NCI-H1105 (cell line): ENCODE measurements at regions not wholly inside any gene's neighbourhood (a gene's known extent, or its start where the extent isn't known, plus 50 kb on each side); places are given as distances from the start of the nearest gene placed in this dataset.
"Not testable (repeated sequence)": the region's sequence is repeated elsewhere in the genome, so short reads cannot be mapped to it uniquely, and the experiment has no call there.

Source experiments
- DNase-seq: peaks from one replicate; lab custom pipeline; 2025; lab: John Stamatoyannopoulos, UW

- no peak for DNase-seq
These were observed 136.3 kb upstream of the ESR1 start for GRCh38 chr6:151671195-151671594.

DNA sequence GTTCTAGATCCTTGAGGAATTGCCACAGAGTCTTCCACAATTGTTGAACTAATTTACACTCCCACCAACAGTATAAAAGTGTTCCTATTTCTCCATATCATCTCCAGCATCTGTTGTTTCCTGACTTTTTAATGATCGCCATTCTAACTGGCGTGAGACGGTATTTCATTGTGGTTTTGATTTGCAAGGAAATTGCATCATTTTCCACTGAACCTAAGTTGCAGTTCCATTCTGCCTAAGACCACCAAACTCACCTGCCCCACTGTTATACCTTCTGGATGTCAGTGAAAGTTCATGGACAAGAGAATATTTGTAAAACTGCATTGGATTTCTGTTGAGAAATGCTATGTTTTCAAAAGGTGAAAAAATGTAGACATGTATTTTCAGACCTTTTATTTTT lies 132.9 kb upstream of the ESR1 start:
- DNase-seq = no peak

DNA sequence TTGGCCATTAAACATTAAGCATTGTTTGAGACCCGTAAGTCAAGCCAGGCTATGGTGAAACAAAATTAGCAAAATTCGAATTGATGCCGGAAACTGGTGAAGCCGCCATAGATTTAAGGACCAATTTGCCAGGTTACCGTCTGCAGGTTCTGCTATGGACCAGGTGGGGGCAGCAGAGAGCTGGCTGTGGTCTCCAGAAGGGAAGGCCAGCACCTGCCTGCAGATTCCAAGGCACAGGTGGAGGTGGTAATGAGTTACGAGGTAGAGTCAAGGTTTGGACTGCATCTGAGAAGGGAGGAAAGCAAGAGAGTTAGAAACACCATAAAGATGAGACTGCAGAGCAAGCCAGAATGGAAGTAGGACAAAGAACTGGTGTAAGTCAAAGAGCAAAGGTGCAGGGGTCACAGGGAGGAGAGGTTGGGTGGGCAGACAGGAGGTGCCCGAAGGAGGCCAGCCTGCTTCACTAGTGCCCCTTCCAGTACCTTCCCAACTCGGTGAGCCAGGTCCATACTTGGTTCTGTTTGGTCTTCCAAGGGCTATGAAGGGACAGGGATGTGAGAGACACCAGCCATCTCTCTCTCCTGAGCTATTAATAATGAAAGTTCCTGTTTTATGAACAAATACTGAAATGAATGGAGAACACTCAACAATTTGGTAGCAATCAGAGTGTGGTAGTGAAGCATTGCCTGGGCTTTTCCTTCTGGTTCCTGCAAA lies 131.6 kb upstream of the ESR1 start:
- peak; percentile 33 for DNase-seq

DNA sequence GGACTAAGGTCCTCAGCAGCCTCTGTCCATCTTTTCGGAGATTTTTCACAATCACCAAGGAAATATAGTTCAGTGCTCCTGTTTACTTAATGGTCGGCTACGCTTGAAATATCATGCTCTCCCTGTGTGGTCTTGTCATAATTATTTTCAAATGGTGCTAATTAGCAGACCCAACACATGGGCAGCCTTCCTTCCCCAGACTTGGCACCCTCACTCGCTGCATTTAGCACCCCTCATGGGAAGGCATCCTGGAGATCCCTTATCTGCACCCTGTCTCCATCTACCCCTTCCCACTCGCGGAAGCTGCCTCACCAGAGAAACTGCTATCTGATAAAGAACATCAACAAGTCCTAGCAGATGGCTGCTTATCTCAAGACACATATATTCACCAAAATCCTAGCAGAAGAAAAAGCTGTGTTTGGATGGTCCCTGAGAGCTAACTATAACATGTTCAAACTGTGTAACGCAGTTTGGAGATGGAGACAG lies 131.0 kb upstream of the ESR1 start:
- DNase-seq = no peak

DNA sequence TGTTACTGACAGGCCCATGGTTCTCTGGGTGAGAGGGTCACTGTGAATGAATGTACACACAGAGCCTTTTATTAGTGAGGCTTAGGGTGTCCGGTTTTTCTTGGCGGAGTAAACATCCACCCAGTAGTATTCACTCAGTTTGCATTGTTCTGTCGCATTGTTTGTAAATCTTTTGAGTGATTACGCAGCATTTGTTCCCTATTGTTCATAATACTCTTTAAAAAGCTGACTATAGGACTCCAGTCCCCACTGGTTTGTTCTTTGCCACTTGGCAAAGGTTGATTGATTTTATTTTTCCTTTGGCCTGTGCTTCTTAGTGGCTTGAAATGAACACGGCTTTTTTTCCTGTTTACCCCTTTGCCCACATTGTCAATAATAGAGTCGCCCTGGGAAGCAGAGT lies 130.1 kb upstream of the ESR1 start:
- no peak for DNase-seq

DNA sequence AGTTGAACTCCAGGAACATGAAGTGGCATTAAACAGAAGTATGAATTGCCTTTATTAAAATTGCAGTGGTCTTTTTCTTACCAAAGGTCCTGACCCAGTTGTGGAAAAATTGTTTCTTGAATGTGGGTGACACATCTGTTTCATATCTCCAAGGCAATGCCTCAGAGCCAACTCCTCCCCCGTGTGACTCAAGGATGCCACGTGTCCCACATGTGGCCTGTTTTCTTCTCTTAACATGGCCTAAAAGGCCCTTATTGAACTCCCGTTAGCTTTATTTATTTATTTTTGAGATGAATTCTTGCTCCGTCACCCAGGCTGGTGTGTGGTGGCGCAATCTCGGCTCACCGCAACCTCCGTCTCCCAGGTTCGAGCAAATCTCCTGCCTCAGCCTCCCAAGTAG lies 128.4 kb upstream of the ESR1 start:
- DNase-seq = no peak

DNA sequence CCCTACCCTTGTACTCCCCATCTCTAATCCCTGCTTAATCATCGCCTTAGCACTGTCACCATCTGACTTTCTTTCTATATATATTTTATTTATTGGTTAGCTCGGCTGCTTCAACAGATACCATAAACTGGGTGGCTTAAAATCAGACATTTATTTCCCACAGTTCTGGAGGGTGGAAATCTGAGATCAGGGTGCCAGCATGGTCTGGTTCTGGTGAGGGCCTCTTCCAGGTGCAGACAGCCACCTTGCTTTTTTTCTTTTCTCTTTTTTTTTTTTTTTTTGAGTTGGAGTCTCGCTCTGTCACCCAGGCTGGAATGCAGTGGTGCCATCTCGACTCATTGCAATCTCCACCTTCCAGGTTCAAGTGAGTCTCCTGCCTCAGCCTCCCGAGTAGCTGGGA lies 127.5 kb upstream of the ESR1 start:
- no peak for DNase-seq

GRCh38 chr6:151680846-151681432 lies 126.5 kb upstream of the ESR1 start:
- no peak for DNase-seq

DNA sequence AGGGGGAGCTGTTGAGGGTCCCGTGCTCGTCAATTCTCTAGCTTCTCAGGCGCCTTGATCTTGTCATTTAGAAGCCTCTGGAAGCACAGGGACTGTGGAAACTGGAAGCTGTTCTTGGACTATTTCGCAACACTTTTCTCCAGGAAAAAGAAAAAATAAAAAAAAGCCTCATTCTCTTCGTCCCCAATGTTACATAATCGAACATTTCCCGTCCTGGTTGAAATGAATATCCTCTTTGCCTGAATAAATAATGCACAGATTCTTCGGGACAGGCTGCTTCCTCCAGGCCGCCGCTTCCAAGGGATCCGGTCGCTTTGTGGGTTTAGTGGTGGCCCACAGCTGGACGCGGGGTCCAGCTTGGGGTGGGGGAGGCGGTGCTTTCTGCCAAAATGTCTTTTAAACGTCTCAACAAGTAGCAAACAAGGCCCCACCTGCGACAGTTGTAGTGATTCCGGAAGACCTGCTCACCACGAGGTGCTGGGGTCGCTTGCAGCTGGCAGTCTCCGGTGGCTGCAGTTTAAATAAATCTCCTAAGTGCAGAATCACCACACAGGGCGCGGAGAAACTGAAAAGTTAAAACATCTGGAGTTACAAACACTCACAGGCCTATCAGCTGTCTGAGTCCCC lies 125.9 kb upstream of the ESR1 start:
- DNase-seq = no peak

DNA sequence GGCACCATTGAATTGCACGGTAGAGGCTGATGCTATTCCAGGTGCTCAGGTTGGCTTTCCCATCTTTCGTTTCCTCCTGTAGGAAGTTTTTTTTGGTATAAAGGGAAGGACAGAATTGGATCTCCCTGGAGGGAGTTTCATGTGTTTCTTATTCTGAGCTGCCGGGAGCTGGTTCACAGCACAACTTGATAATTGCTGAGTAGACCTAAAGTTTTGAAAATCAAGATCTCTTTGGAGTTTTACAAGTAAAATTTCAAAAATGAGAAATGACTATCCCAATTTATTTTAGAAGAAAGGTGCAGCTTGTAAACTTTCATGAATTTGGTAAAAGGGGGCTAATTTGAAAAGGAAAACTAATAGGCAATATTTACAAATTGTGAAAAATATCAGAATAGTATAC lies 125.2 kb upstream of the ESR1 start:
- DNase-seq = no peak

DNA sequence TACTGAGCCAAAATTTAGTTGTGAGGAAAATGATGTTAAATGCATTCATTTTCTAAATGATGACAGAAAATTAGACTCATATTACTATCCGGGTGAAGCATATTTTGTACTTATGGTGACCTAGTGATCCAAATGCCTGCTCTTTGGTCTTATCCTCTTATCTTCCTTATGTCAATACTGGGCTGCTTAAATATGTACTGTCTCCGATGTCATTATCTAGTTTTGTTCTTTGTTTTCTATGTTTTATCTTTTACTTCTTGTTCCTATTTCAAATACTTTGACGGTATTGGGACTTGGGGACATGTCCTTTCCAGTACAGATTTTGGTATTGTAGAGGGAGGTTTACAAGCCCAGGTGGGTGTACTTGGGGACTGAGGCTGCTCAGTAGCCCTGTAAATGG lies 124.6 kb upstream of the ESR1 start:
- DNase-seq = no peak

GRCh38 chr6:151683381-151683780 lies 124.1 kb upstream of the ESR1 start:
- DNase-seq = no peak

GRCh38 chr6:151689499-151690201 lies 117.8 kb upstream of the ESR1 start:
- DNase-seq = no peak

GRCh38 chr6:151690303-151690702 lies 117.2 kb upstream of the ESR1 start:
- no peak for DNase-seq

DNA sequence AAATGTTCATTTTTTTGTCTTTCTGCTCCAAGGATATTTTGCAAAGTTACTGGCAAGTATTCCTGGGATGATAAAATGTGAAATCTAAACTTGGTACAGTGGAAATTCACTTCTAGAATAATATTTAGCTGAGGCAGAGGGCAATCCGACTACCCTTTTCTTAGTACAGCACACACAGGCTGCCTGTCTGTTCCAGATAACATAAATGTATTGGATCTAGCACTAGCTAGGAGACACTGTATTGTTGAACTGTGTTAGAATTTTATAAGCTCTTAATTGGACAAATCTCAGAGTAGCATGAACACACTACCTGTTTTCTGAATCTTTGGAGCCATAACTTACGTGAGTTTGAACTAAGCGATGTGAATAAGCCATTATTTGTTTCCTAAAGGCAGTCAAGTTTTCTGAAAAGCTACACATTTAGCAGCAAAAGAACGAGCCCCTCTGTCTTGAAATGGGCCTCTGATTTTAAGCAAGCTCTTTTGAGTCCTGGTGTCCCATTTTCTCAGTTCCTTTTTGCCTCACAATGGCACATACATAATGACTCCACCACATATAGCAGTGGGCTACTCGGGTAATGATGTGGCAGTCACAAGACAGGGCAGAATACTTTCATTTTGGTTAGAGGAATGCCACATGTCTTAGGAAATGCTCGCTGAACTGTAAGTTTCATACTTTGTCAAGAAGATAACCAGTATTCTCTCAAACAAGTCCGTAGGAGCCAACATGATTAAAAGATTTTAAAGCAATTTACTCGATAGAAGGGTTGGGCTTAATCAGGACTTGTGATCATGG lies 116.5 kb upstream of the ESR1 start:
- DNase-seq = no peak

GRCh38 chr6:151692216-151692615 lies 115.3 kb upstream of the ESR1 start:
- DNase-seq = no peak

GRCh38 chr6:151693366-151693765 lies 114.1 kb upstream of the ESR1 start:
- DNase-seq = no peak

DNA sequence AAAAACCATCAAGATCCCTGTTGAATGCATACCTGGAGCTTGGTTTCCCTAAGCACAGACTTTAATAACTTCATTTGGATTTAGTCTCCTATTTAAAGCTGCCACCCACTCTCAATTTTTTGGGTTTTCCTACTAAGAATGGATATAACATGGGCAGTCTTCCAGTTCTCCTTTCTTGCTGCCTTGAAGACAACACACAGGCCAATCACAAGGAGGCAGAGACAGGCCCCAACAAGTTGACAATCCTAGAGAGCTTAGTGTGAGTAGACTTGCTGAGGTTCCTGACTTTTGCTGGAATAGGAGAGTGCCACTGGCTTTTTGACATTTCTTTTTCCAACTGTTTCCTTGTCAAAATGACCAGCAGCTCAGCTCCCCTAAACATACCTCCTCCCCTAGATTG lies 112.3 kb upstream of the ESR1 start:
- DNase-seq = no peak

DNA sequence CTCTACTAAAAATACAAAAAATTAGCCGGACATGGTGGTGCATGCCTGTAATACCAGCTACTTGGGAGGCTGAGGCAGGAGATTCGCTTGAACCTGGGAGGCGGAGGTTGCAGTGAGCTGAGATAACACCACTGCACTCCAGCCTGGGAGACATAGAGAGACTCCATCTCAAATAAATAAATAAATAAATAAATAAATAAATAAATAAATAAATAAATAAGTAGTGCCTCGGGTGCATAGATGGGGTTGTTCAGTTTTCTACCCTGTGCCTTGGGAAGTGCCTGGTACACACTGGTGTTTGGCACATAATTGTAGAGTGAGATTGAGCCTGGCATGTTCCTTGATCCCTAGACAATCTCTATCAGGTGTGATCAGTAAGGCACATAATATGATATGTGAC lies 111.2 kb upstream of the ESR1 start:
- not testable (repeated sequence) for DNase-seq

- DNase-seq = no peak
These were observed 108.4 kb upstream of the ESR1 start for GRCh38 chr6:151698931-151699700.

DNA sequence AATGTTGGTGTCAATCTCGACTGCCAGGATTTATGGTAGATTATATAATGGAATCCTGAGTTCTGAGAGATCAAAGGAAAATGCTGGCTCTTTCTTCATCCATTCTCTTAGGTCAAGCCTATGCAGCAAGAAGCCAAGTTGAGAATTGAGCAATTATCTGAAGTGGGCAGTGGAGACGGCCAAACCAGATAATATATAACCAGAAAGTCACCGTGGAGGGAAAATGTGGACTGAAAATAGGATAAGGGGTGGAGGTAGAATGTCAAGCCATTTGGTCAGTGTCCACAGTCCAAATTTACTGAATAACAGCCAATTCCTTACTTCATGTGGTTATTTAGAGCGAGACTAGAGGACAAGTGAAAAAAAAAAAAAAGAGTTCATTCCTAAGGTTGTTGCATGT lies 107.8 kb upstream of the ESR1 start:
- no peak for DNase-seq
